A549 (cell line): ENCODE measurements at regions not wholly inside any gene's neighbourhood (a gene's known extent, or its start where the extent isn't known, plus 50 kb on each side); places are given as distances from the start of the nearest gene placed in this dataset.

Experiments
- ATAC-seq, 2 experiments: fragments of 200-7000 bp in 1 of 2; fragments of >200 bp in 1 of 2; cut with Nextera tagmentation in 1 of 2; cut with Tn5 transposase in 1 of 2; 3 replicates each; pipeline versions ENCODE4 v1.8.0 to v1.9.1; 2018 to 2020; ENCODE audit warnings: mild to moderate bottlenecking in 1 of 2, moderate library complexity in 1 of 2
- CTCF ChIA-PET: fragments of 300-600 bp; sonication (Branson Sonifier 250); formaldehyde crosslinking; extraction: SDS; loops from one replicate; lab custom pipeline; 2021; ENCODE audit warnings: antibody characterized with exemption, inconsistent platforms; lab: Yijun Ruan, JAX
- POLR2A ChIA-PET: fragments of 350-600 bp; formaldehyde crosslinking; extraction: SDS; loops from one replicate; lab custom pipeline; 2021; ENCODE audit warnings: antibody characterized with exemption, inconsistent platforms; lab: Yijun Ruan, JAX
- DNase-seq, 2 experiments: peaks; one replicate each; pipeline versions ENCODE4 v3.0.0 to v3.0.0-alpha.2; 2011 to 2016; ENCODE audit warnings: low read depth in 1 of 2, low spot score in 1 of 2
- FAIRE-seq: peaks from 2 replicates; lab custom pipeline; 2011; peaks lifted over from hg19 to GRCh38; lab: Jason Lieb, UNC
- H3K27ac ChIP-seq, 2 experiments: fragments of >200 bp; sonication (Bioruptor Twin); formaldehyde crosslinking; 3 replicates each; pipeline ENCODE4 v1.5.1; 2016 to 2017
- H3K4me1 ChIP-seq: fragments of >200 bp; sonication (Bioruptor Twin); formaldehyde crosslinking; 3 replicates; pipeline ENCODE4 v1.6.1; 2016
- H3K4me2 ChIP-seq: fragments of >200 bp; sonication (Bioruptor Twin); formaldehyde crosslinking; 3 replicates; pipeline ENCODE4 v1.6.1; 2016
- H3K4me3 ChIP-seq: fragments of >200 bp; sonication (Bioruptor Twin); formaldehyde crosslinking; 3 replicates; pipeline ENCODE4 v1.5.1; 2016
- H3K9me3 ChIP-seq: fragments of >200 bp; sonication (Bioruptor Twin); formaldehyde crosslinking; 3 replicates; pipeline ENCODE4 v1.6.1; 2016
- BHLHE40 ChIP-seq: IDR thresholded peaks from 2 replicates; pipeline ENCODE4 v1.6.1; 2012; ENCODE audit warnings: low read depth, low read length, inconsistent platforms
- CHD4 ChIP-seq: fragments of 200-600 bp; sonication (generic); IDR thresholded peaks from 2 replicates; pipeline ENCODE4 v1.6.1; 2016; ENCODE audit warnings: antibody characterized with exemption, mild to moderate bottlenecking, borderline replicate concordance
- EP300 ChIP-seq, 2 experiments: fragments of >200 bp; sonication (Bioruptor Twin); formaldehyde crosslinking; IDR thresholded peaks; 2 replicates in 1 of 2; 3 replicates in 1 of 2; pipeline ENCODE4 v1.6.1; 2016 to 2017
- FOSB ChIP-seq: fragments of 250-450 bp; sonication (Bioruptor Pico); IDR thresholded peaks from 2 replicates; pipeline ENCODE4 v1.5.0; 2020; ENCODE audit warnings: mild to moderate bottlenecking, moderate library complexity
- GATA3 ChIP-seq: IDR thresholded peaks from 2 replicates; pipeline ENCODE4 v1.6.1; 2012; ENCODE audit warnings: borderline replicate concordance
- HEYL ChIP-seq: fragments of 250-450 bp; sonication (Bioruptor Pico); IDR thresholded peaks from 2 replicates; pipeline ENCODE4 v1.8.0; 2021; ENCODE audit warnings: mild to moderate bottlenecking, moderate library complexity
- HOXA7 ChIP-seq: fragments of 250-450 bp; sonication (Bioruptor Pico); IDR thresholded peaks from 2 replicates; pipeline ENCODE4 v1.5.0; 2020; ENCODE audit warnings: mild to moderate bottlenecking, moderate library complexity
- HOXB5 ChIP-seq: fragments of 250-450 bp; sonication (Bioruptor Pico); IDR thresholded peaks from 2 replicates; pipeline ENCODE4 v1.5.0; 2020; ENCODE audit warnings: mild to moderate bottlenecking, moderate library complexity
- JUN ChIP-seq, 2 experiments: fragments of >200 bp; sonication (Bioruptor Twin); formaldehyde crosslinking; IDR thresholded peaks; 2 replicates in 1 of 2; 3 replicates in 1 of 2; pipeline ENCODE4 v1.6.1; 2016 to 2017
- KDM5A ChIP-seq: fragments of 200-600 bp; sonication (generic); IDR thresholded peaks from 2 replicates; pipeline ENCODE4 v1.6.1; 2016; ENCODE audit warnings: antibody characterized with exemption, mild to moderate bottlenecking
- MAFK ChIP-seq: fragments of 450-650 bp; IDR thresholded peaks from 2 replicates; pipeline ENCODE4 v1.6.1; 2014; ENCODE audit not compliant: partially characterized antibody
- NPAS2 ChIP-seq: fragments of 250-450 bp; sonication (Bioruptor Pico); IDR thresholded peaks from 2 replicates; pipeline ENCODE4 v1.8.0; 2022; ENCODE audit warnings: mild to moderate bottlenecking, moderate library complexity, borderline replicate concordance
- POLR2A ChIP-seq: IDR thresholded peaks from 2 replicates; pipeline ENCODE4 v1.6.1; 2012; ENCODE audit warnings: mild to moderate bottlenecking, low read length
- POLR2AphosphoS2 ChIP-seq: conservative IDR thresholded peaks from 2 replicates; pipeline ENCODE4 v1.6.1; 2012; ENCODE audit warnings: low read length, improper control_type of control experiment, inconsistent platforms
- RAD21 ChIP-seq, 2 experiments: fragments of >200 bp in 1 of 2; sonication (Bioruptor Twin) in 1 of 2; formaldehyde crosslinking in 1 of 2; IDR thresholded peaks in 1 of 2; conservative IDR thresholded peaks in 1 of 2; 2 replicates in 1 of 2; 3 replicates in 1 of 2; pipeline ENCODE4 v1.6.1; 2012 to 2018; ENCODE audit warnings: inconsistent platforms in 1 of 2
- RFX5 ChIP-seq: fragments of 450-650 bp; IDR thresholded peaks from 2 replicates; pipeline ENCODE4 v1.7.1; 2014; ENCODE audit warnings: antibody characterized with exemption, mild to moderate bottlenecking, moderate library complexity
- SREBF2 ChIP-seq: fragments of 450-650 bp; IDR thresholded peaks from 2 replicates; pipeline ENCODE4 v1.6.1; 2014; ENCODE audit warnings: mild to moderate bottlenecking, moderate library complexity
- TFCP2L1 ChIP-seq: fragments of 250-450 bp; sonication (Bioruptor Pico); IDR thresholded peaks from 2 replicates; pipeline ENCODE4 v1.5.0; 2021; ENCODE audit warnings: mild to moderate bottlenecking
- TP53 ChIP-seq: fragments of 250-450 bp; sonication (Bioruptor Pico); IDR thresholded peaks from 2 replicates; pipeline ENCODE4 v1.5.0; 2021; ENCODE audit warnings: mild to moderate bottlenecking, moderate library complexity
- USF2 ChIP-seq: fragments of 450-650 bp; IDR thresholded peaks from 2 replicates; pipeline ENCODE4 v1.6.1; 2014; ENCODE audit warnings: antibody characterized with exemption
- WGBS: methylation state at CpG from one replicate; pipeline ENCODE4 v1.1.6; 2017; ENCODE audit errors: missing lambda C conversion rate; 5-methylcytosine and 5-hydroxymethylcytosine counted together
- TF ChIP-seq, protein P1 (sequence below): fragments of >200 bp; sonication (Bioruptor Twin); formaldehyde crosslinking; IDR thresholded peaks from 3 replicates; pipeline ENCODE4 v1.5.1; 2016
- TF ChIP-seq, protein P2 (sequence below): fragments of 250-450 bp; sonication (Bioruptor Pico); IDR thresholded peaks from 2 replicates; pipeline ENCODE4 v1.5.0; 2020; ENCODE audit warnings: low read depth, mild to moderate bottlenecking, moderate library complexity
- TF ChIP-seq, protein P3 (sequence below): fragments of >200 bp; sonication (Bioruptor Twin); formaldehyde crosslinking; IDR thresholded peaks from 2 replicates; pipeline ENCODE4 v1.6.1; 2016
- TF ChIP-seq, protein P4 (sequence below): fragments of 200-600 bp; sonication (generic); IDR thresholded peaks from 2 replicates; pipeline ENCODE4 v1.6.1; 2016; ENCODE audit warnings: antibody characterized with exemption, mild to moderate bottlenecking, moderate library complexity

GRCh38 chr3:7813365-7813764 lies 688.3 kb upstream of the LMCD1 start:
- TF ChIP-seq EP300 (IDR thresholded peaks at IDR 0.05), result no peak
- TF ChIP-seq, protein P1, sequence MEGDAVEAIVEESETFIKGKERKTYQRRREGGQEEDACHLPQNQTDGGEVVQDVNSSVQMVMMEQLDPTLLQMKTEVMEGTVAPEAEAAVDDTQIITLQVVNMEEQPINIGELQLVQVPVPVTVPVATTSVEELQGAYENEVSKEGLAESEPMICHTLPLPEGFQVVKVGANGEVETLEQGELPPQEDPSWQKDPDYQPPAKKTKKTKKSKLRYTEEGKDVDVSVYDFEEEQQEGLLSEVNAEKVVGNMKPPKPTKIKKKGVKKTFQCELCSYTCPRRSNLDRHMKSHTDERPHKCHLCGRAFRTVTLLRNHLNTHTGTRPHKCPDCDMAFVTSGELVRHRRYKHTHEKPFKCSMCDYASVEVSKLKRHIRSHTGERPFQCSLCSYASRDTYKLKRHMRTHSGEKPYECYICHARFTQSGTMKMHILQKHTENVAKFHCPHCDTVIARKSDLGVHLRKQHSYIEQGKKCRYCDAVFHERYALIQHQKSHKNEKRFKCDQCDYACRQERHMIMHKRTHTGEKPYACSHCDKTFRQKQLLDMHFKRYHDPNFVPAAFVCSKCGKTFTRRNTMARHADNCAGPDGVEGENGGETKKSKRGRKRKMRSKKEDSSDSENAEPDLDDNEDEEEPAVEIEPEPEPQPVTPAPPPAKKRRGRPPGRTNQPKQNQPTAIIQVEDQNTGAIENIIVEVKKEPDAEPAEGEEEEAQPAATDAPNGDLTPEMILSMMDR, result no peak
- no peak for TF ChIP-seq MAFK
- POLR2A ChIA-PET, result no interaction called here
- WGBS, result 6% methylated on average over 1 of the region's 1 CpG
- H3K4me2 ChIP-seq, result no peak overlapping the region
- H3K9me3 ChIP-seq, result no peaks in the 10 kb centered on the region
- FAIRE-seq, result no peak
- H3K27ac ChIP-seq, result no peak overlapping the region
- H3K4me1 ChIP-seq, result no peaks in the 10 kb centered on the region
- H3K4me3 ChIP-seq, result no peak overlapping the region
- ATAC-seq, result no peak
- CTCF ChIA-PET, result no interaction called here
- DNase-seq, result no peak

GRCh38 chr3:7817239-7817638 lies 684.4 kb upstream of the LMCD1 start:
- DNase-seq, result no peak
- WGBS, result 6% methylated on average over 3 of the region's 3 CpGs
- Histone ChIP-seq H3K4me3 (no peak overlapping the region), H3K27ac (no peak overlapping the region), H3K4me2 (no peak overlapping the region), H3K9me3 (no peaks in the 10 kb centered on the region), H3K4me1 (no peaks in the 10 kb centered on the region)
- CTCF ChIA-PET, result no interaction called here
- no peak for ATAC-seq
- no peak for TF ChIP-seq JUN (IDR thresholded peaks at IDR 0.05)
- peak; percentile 61 for TF ChIP-seq MAFK
- POLR2A ChIA-PET, result no interaction called here
- no peak for FAIRE-seq

- DNase-seq (no peak), ATAC-seq (no peak), FAIRE-seq (no peak)
- 83% methylated on average over 2 of the region's 2 CpGs for WGBS
- H3K4me3 ChIP-seq, result no peak overlapping the region
- H3K4me2 ChIP-seq, result no peak overlapping the region
- ChIA-PET POLR2A (no interaction called here), CTCF (no interaction called here)
- H3K9me3 ChIP-seq, result peaks cover 3% of the 10 kb centered on the region; the same call in 1 of the 3 replicates
- H3K27ac ChIP-seq, result no peak overlapping the region
- H3K4me1 ChIP-seq, result no peaks in the 10 kb centered on the region
- TF ChIP-seq MAFK (peak; percentile 57), USF2 (no peak), SREBF2 (no peak), HOXB5 (CRISPR knock-in tag) (no peak)
Measured at GRCh38 chr3:7820969-7821368, 680.7 kb upstream of the LMCD1 start.

- Histone ChIP-seq H3K9me3 (peaks cover 3% of the 10 kb centered on the region; the same call in 1 of the 3 replicates), H3K4me3 (no peak overlapping the region), H3K4me2 (no peak overlapping the region), H3K4me1 (no peaks in the 10 kb centered on the region), H3K27ac (no peak overlapping the region)
- WGBS, result 0% methylated on average over 1 of the region's 1 CpG
- ATAC-seq (no peak), FAIRE-seq (no peak), DNase-seq (no peak)
- ChIA-PET CTCF (no interaction called here), POLR2A (no interaction called here)
- TF ChIP-seq NPAS2 (CRISPR knock-in tag), result no peak
- TF ChIP-seq TP53 (CRISPR knock-in tag), result no peak
- no peak for TF ChIP-seq FOSB (CRISPR knock-in tag)
- TF ChIP-seq HOXA7 (CRISPR knock-in tag), result no peak
- TF ChIP-seq RAD21 (conservative IDR thresholded peaks at IDR 0.05 in 1 of 2, IDR thresholded peaks at IDR 0.05 in 1 of 2), result no peak
- no peak for TF ChIP-seq KDM5A
- no peak for TF ChIP-seq USF2
- TF ChIP-seq CHD4, result no peak
- no peak for TF ChIP-seq TFCP2L1 (CRISPR knock-in tag)
- TF ChIP-seq, protein P2, sequence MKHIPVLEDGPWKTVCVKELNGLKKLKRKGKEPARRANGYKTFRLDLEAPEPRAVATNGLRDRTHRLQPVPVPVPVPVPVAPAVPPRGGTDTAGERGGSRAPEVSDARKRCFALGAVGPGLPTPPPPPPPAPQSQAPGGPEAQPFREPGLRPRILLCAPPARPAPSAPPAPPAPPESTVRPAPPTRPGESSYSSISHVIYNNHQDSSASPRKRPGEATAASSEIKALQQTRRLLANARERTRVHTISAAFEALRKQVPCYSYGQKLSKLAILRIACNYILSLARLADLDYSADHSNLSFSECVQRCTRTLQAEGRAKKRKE, result no peak
- TF ChIP-seq POLR2A, result no peak
- TF ChIP-seq, protein P3, sequence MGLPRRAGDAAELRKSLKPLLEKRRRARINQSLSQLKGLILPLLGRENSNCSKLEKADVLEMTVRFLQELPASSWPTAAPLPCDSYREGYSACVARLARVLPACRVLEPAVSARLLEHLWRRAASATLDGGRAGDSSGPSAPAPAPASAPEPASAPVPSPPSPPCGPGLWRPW, result no peak
- no peak for TF ChIP-seq BHLHE40
- TF ChIP-seq RFX5, result no peak
- no peak for TF ChIP-seq GATA3
- no peak for TF ChIP-seq POLR2AphosphoS2
- TF ChIP-seq HEYL (CRISPR knock-in tag), result no peak
- no peak for TF ChIP-seq EP300 (IDR thresholded peaks at IDR 0.05)
- TF ChIP-seq, protein P4, sequence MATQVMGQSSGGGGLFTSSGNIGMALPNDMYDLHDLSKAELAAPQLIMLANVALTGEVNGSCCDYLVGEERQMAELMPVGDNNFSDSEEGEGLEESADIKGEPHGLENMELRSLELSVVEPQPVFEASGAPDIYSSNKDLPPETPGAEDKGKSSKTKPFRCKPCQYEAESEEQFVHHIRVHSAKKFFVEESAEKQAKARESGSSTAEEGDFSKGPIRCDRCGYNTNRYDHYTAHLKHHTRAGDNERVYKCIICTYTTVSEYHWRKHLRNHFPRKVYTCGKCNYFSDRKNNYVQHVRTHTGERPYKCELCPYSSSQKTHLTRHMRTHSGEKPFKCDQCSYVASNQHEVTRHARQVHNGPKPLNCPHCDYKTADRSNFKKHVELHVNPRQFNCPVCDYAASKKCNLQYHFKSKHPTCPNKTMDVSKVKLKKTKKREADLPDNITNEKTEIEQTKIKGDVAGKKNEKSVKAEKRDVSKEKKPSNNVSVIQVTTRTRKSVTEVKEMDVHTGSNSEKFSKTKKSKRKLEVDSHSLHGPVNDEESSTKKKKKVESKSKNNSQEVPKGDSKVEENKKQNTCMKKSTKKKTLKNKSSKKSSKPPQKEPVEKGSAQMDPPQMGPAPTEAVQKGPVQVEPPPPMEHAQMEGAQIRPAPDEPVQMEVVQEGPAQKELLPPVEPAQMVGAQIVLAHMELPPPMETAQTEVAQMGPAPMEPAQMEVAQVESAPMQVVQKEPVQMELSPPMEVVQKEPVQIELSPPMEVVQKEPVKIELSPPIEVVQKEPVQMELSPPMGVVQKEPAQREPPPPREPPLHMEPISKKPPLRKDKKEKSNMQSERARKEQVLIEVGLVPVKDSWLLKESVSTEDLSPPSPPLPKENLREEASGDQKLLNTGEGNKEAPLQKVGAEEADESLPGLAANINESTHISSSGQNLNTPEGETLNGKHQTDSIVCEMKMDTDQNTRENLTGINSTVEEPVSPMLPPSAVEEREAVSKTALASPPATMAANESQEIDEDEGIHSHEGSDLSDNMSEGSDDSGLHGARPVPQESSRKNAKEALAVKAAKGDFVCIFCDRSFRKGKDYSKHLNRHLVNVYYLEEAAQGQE, result no peak
Measured at GRCh38 chr3:7821858-7822257, 679.8 kb upstream of the LMCD1 start.
